ENCODE measurements at regions not wholly inside any gene's neighbourhood (a gene's known extent, or its start where the extent isn't known, plus 50 kb on each side); places are given as distances from the start of the nearest gene placed in this dataset.
"Not testable (repeated sequence)": the region's sequence is repeated elsewhere in the genome, so short reads cannot be mapped to it uniquely, and the experiment has no call there.

DNA sequence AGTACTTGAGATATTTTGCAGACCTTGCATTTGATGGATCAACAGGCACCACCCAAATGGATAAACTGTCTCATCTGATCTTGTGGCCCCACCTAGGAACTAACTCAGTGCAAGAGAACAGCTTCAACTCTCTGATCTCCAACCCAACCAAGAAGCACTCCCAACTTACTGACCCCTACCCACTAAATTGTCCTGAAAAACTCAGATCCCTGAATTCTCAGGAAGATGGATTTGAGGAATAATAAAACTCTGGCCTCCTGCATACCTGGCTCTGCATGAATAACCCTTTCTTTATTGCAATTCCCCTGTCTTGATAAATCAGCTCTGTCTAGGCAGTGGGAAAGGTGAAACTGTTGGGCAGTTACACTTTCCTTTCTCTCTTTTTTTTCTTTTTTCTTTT lies 247.9 kb downstream of the ZPLD1 start:
- DNase-seq (ENCODE audit: low read depth in 1 of 2, low spot score in 1 of 2), result no peak

DNA sequence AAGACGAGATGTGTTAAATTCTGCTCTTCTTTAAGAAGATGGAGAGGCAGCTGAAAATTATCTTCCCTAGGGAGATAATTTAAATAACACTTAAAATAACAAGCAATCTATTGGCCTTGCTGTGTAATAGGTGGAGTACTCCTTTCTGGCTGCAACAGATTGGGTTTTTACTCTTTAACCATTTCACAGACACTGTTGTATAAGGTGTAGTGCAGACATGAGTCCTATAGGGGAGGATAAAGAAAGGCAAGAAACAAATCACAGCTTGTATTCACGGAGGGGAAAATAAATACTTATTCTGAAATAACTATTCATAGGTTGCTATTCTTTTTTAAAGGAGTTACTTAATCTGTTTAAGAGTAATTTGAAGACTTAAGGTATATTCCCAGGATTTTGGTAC lies 252.0 kb downstream of the ZPLD1 start:
- DNase-seq (ENCODE audit: low read depth in 1 of 2, low spot score in 1 of 2), result no peak

DNA sequence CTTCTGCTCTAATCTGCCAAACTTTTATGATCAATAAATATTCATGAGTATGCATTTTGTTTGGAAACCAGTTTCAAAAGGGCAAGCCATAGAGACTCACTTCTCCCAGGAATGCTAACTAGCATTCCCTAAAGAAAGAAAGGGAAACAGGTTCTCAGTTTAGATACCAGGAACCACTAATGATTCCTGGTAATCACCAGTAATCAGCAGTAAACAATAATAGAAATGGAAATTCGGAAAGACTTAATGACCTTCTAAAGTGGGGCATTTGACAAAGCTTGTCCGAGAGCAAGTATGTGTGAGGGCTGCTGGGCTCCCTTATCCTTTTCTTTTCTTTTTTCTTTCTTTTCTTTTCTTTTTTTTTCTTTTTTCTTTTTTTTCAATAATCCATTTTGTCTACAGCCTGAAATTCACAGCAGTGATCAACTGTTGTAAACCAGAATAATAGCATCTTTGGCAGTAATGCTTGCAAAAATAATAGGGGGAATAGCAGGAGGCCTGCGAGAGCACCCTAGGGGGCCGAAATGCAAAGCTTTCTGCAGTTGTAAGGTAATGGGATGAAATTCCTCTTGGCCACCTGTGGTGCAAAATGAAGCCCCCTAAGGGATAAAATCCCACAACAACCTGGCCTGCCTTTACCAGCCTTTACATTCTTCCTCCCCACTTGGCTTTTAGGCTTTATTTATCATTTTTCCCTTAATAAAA lies 253.2 kb downstream of the ZPLD1 start:
- no peak for DNase-seq (ENCODE audit: low read depth in 1 of 2, low spot score in 1 of 2)

DNA sequence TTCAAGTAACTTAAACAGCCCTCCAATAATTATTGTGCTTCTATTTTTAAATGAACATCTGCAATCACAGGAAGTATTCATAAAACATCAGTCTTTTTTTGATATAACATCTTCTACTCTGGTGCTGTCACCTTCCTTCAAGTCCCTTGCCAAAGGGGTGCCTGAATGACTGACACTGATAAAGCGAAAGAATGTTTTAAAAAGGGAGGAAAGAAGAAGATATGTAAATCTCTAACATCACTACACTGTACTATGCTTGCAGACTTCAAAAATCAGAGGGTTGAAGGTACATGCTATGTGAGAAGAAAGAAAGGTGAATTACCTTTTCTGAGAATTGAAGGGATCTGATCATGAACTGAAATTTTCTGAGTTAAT lies 253.7 kb downstream of the ZPLD1 start:
- DNase-seq (ENCODE audit: low read depth in 1 of 2, low spot score in 1 of 2), result no peak

DNA sequence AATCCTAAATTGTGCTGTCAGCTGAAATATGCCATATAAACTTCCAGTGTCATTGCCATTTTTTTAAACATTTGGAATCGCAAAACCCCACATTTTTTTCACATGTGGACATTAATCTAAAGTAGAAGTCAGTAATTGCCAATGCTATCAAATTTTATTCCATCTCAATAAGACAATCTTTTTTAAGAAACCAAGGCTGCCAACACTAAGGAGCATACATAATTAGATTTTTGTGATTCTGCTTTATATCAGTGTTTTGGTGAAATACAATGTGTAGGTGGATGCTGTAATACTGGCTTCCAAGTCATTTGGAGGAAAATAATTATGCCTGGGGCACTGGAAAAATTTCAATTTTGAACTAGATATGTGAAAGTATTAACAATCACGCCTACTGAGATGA lies 256.7 kb downstream of the ZPLD1 start:
- no peak for DNase-seq (ENCODE audit: low read depth in 1 of 2, low spot score in 1 of 2)

DNA sequence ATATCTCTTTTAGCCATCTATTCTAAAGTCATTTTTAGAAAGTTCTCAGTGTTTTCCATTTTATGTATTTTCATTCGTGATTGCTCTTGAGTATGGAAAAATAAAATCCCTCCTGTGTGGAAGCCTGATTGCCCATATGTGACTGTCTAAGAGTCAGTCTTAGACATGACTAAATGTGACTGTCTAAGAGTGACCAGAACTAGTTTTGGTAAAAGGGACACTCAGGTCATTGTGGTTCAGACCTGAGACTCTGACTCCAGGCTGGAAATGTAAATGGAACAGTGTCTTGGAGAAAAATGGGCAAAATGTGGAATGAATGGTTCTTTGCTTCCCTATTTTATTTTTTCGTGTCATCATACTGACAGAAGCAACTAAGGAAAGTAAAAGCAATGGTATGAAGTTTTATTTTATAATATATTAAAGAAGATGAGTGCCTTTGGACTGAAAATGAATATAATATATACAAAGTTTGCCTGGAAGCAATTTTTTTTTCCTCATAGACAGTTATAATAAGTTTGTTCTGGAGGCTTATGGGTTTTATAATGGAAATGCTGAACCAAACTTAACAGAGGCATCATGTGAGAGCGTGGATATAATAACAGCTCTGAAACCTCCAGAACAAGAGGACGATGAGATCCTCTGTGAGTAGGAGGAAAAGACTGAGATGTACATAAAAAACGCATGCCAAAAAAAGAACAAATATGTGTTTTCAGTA lies 264.4 kb downstream of the ZPLD1 start:
- no peak for DNase-seq (ENCODE audit: low read depth in 1 of 2, low spot score in 1 of 2)

DNA sequence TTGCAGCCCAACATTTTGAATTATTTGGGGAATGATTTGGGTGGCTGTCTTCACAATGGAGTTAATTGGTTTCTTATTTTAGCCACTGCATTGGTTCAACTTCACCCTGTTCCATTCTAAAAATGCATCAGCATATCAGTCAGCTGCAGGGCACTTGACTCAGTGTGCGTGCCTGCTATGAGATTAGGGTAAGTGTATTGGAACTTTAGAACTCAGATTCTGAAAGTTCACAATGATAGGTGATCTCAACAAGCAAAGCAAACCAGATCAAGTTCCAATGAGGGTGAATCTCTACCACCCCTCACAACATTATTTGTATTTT lies 265.0 kb downstream of the ZPLD1 start:
- no peak for DNase-seq (ENCODE audit: low read depth in 1 of 2, low spot score in 1 of 2)

DNA sequence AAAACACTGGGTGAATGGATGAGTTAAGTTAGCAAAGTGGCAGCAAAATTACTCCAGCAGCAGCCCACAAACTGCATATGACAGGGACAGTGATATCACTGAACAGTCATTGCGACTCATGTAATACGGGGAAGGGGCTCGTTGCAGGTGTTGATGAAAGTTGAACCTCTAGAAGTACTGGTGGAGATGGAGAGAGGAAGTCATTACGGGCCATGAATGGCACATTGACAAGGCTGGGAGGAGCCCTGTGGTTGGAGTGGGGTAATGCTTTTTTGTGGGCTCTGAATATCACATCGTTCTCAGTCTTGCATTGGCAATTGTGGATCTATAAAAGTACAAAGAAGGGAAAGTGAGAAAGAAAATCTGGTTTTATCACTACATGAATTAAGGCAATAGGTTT lies 278.1 kb downstream of the ZPLD1 start:
- DNase-seq (ENCODE audit: low read depth in 1 of 2, low spot score in 1 of 2), result no peak

DNA sequence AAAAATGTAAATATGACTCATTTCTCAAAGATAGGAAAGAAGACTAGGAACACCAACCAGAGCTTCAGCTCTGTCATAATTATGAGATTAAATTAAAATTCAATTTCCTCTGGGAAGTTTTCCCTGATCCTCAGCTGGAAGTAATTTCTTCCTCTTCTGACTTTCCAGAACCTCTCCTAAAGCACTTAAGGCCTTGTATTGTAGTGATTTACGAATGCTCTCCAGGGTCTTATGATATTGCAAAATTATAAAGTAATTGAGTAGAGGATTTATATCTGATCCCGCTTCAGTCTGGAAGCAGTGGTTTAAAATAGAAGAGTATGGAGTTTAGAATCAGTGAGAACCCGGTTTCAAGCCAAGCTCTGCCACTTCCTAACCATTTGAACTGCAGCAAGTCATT lies 279.8 kb downstream of the ZPLD1 start:
- DNase-seq (ENCODE audit: low read depth in 1 of 2, low spot score in 1 of 2), result no peak

DNA sequence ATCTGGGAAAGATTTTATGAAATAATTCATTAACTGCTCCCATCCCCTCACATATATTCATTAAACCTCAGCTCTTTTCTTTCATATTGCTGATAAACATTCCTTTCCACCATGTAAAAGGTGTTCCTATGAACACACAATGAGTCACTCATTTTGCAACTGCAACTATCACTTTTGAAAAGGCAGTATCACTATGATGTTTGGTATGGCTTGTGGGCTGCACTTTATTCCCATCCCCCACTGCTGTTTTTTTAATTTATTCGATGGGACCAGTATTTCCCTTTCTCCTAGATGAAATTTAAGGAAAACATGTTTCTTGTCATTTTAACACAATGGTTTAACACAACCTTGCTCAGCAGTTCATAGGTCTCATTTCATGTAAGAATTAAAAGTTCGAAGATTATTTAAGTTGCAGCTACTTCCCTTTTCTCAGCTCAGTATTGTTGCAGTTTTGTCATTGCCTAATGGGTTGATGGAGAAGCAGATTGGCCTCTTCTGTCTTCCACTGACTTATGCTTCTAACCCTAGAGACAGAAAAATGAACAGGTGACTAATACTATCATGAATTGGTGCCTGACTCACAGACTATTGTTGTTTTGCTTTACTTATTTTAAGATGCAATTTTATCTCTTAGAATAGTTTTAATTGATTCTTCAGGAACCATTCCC lies 280.3 kb downstream of the ZPLD1 start:
- DNase-seq (ENCODE audit: low read depth in 1 of 2, low spot score in 1 of 2), result no peak

DNA sequence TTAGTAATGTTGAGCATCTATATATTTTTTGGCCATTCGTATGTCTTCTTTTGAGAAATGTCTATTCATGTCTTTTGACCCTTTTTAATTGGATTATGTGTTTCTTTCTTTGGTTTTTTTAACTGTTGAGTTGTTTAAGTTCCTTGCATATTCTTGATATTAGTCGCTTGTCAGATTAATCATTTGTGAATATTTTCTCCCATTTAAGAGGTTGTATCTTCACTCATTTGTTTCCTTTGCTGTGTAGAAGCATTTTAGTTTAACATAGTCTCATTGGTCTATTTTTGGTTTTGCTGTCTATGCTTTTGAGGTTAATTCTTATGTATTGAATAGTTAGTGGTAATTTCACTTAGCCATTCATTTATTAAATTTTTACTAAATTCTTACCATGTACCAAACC lies 283.8 kb downstream of the ZPLD1 start:
- no peak for DNase-seq (ENCODE audit: low read depth in 1 of 2, low spot score in 1 of 2)

DNA sequence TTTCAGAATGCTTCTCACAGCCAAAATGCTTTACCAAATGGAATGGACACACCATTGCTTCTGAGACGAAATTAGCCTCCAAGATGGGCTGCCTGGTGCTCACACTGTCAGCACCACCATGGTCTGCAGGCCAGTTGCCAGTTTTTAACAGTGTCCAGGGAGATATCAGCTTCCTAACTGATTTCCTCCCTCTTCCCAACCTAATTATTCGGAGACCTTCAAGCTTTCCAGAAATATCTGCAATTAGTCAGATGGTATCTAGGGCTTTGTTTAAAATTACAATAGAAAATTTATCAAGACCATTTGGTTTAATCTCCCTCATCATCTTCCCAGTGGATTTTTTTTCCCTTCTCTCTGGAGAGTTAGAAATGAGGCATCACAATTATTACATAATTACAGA lies 287.5 kb downstream of the ZPLD1 start:
- DNase-seq (ENCODE audit: low read depth in 1 of 2, low spot score in 1 of 2), result no peak

DNA sequence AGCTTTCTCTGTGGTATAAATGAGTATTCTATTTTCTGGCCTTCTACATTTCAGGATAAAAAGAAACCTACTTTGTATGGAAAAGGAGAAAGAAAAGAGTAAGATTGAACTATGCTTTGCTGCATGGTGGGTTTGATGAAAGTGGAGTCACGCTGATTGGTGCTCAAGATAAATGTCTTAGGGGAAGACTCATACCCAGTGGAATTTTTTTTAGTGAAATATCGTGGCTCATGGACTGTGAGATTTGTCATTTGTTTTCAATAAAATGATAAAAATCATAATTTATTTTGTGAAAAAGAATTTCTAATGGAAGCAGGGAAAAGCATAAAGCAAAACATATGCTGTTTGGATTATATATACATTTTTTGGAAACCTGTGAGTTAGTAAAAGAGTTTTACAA lies 292.5 kb downstream of the ZPLD1 start:
- DNase-seq (ENCODE audit: low read depth in 1 of 2, low spot score in 1 of 2), result no peak

DNA sequence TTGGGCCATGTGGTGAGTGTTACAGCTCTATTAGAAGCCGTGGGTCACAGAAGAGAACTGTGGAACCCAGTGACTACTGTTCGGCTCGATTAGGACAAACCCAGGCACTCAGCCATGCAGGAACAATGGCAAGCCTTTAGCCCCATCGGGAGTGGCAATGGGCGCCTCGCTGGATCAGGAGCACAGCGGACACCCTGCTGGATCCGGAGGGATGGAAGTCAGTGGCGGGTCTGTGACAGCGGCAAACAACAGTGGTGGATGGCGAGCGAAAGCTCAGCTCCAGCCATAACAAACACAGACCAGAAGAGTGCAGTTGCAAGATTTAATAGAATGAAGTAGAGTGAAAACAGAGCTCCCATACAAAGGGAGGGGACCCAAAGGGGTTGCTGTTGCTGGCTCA lies 297.8 kb downstream of the ZPLD1 start:
- DNase-seq (ENCODE audit: low read depth in 1 of 2, low spot score in 1 of 2), result not testable (repeated sequence)

DNA sequence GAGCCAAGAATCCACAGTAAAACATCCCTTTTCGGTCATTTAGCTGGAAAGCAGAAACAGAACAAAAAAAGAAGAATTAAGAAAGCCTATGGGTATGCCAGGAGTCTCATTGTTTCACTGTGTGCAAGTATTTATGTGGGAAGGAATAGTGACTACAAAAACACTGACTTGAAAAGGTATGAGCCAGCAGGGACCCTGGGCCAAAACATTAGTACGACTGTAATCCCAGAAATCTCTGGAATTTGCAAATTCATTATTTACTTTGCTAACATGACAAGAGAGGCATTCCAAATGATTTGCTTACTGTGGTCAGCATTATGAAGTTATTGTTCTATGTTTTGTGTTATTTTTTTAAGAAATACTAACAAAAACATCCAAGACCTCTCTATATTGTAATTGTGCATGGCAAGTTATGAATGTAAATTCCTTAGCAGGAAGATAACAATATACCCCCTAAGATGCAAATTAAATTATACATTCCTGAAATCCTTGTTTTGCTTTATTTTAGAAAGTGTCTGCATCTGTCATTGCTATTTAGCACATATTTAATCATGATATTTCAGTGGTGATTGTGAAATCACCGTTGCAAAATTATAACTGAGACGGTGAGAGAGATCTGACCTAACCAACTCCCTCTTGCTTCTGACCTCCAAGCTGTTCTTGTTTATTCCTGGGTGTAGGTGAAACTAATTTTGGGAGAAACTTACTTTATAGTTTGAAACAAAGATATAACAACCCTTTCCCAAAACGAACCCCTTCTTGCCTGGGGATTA lies 299.2 kb downstream of the ZPLD1 start:
- DNase-seq (ENCODE audit: low read depth in 1 of 2, low spot score in 1 of 2), result no peak

DNA sequence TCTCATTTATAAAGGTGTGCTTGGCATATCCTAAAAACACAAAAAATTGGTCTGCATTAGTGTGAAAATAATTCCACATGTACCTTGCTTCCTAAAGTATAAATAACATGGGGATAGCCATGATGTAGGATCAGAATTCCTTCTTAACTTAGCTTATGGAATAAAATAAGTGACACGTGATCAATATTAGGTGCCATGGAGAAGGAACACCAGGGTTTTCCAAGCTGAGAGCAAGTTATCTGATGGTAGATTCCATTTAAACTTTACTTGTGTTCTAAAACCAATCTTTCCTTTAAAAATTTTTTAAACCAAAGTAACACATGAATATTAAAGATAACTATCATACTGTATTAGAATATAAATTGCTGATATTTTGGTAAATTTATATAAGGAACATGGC lies 300.5 kb downstream of the ZPLD1 start:
- no peak for DNase-seq (ENCODE audit: low read depth in 1 of 2, low spot score in 1 of 2)

DNA sequence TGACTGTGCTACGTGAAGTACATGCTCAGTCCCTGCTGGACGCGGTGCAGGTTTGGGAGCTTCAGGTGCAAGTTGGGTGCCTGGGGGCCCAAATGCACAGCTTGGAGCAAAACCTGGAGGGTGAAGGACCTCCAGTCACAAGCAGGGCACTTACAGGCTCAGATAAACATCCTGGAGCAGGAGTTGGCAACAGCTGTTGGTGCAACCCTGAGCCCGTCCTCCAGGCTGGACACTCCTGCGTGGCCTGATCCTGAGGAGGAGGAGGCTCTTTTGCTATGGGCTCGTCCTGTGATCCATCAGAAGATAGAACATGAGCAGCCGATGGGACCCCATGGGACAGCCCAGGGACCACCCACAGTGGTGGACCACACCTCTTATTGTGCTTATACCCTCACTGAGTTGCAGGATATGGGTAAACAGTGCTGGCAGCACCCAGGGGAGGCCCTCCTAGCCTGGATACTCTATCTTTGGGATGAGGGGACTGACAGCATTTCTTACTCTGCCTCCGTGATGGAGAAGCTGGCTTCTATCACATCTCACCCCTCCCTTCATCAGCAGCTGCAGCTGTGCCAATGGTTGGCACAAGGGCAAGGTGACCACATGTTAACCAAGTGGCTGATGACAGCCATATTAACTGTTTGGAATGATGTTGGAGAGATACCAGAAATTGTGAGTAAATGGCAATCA lies 301.6 kb downstream of the ZPLD1 start:
- DNase-seq (ENCODE audit: low read depth in 1 of 2, low spot score in 1 of 2), result no peak

DNA sequence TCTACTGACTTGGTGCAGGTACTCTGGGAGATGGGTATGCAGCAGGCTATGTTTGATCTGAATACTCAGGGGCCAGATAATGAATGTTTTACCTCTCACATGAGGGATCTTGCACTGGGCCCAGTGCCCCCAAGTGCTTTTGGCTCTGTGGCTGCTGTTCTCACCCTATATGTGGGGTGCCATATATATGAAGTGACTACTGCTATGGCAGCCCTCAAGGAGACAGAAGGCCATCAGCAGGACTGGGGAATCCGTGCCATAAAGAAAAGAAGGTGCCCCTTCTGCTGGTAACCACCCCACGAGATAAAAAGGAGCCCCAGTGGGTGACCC lies 302.1 kb downstream of the ZPLD1 start:
- no peak for DNase-seq (ENCODE audit: low read depth in 1 of 2, low spot score in 1 of 2)

DNA sequence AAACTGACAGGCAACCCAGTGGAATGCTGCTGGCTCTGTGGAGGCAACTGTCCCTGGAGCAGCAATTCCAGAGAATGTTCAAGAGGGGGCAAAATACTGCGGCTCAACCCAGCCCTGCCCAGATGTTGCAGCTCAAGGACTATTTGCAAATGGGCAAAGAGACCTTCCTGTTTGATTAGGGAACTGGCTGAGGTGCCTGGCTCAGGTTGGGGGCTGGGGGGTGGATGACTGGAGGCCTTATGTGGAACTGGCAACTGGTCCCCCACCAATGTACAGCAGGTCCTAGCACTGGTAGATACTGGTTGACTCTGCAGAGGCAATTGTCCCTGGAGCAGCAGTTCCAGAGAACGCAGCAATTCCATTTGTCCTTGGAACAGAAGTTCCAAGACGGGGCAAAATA lies 302.5 kb downstream of the ZPLD1 start:
- DNase-seq (ENCODE audit: low read depth in 1 of 2, low spot score in 1 of 2), result no peak

DNA sequence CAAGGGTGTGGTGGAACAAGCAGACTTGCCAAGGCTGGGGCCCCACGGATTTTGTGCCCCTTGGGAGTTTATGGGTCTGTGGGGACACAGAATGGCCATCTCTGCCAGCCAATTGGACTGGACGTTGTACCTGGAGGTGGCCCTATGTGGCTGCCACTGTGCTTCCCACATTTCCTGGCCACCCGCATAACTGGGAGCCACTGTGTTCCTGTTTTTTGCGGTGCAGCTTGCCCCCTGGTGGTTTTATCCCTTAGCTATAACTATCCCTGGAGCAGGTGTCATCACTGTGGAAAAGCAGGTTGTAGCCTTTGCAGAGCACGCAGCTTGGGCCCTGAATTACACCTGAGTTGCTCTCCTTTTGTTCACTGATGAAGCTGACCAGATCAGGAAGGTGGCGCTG lies 306.3 kb downstream of the ZPLD1 start:
- no peak for DNase-seq (ENCODE audit: low read depth in 1 of 2, low spot score in 1 of 2)

DNA sequence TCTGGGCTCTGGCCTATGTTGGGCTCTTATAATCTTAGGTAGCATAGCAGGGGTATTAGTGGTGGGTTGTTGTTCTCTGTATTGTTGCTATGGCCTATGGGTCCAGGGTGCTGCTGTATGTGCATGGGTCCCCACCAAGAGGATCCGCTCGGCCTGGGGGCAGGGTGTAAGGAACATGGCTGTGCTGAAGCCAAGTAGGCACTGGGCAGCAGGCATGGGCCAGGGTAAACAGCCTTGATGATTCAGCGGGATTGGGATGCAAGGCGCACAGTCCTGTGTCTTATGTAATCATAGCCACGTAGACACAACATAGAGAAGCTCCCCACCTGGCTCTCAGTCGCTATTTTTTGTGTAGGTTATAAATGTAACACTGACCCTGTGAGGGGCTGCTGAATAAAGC lies 306.9 kb downstream of the ZPLD1 start:
- DNase-seq (ENCODE audit: low read depth in 1 of 2, low spot score in 1 of 2), result no peak

DNA sequence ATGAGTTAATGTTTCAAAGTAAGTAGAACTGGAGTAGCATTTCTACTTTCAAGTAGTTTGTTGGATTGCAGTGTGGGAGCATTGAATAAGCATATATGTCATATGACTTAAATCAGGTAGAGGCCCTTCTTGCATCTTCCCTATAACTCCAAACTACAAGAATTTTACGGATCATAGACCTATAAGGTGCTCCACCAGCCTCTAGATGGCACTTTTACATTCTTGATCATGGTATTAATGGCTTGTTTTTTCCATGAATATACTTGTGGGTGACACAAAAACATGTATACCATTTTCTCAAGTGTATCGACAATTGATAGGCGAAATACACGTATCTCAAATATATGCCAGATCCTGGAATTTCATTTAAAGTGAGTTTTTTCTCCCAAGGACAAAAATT lies 311.1 kb downstream of the ZPLD1 start:
- no peak for DNase-seq (ENCODE audit: low read depth in 1 of 2, low spot score in 1 of 2)

All from stimulated activated CD4-positive, alpha-beta T cell treated with anti-CD3 and anti-CD28 coated beads, Interleukin-15, amount 100 ng/mL, for 1 hour (primary cell).